DND-41 (cell line): ENCODE measurements at regions not wholly inside any gene's neighbourhood (a gene's known extent, or its start where the extent isn't known, plus 50 kb on each side); places are given as distances from the start of the nearest gene placed in this dataset.
"Not testable (repeated sequence)": the region's sequence is repeated elsewhere in the genome, so short reads cannot be mapped to it uniquely, and the experiment has no call there.

Experiments
- ATAC-seq: fragments of 200-7000 bp; cut with Tn5 transposase; 3 replicates; pipeline ENCODE4 v1.9.1; 2021; ENCODE audit warnings: low read depth; ENCODE audit not compliant: insufficient read depth
- DNase-seq: peaks from one replicate; pipeline ENCODE4 v3.0.0-alpha.2; 2020
- H2AFZ ChIP-seq: 2 replicates; pipeline ENCODE4 v1.6.0; 2012; ENCODE audit warnings: low read depth, low read length
- H3K27ac ChIP-seq: 2 replicates; pipeline ENCODE4 v1.5.1; 2012; ENCODE audit warnings: low read length, inconsistent platforms
- H3K27me3 ChIP-seq: fragments of 200-600 bp; sonication (generic); 2 replicates; pipeline ENCODE4 v1.6.0; 2012; ENCODE audit warnings: low read length, mild to moderate bottlenecking, inconsistent platforms; ENCODE audit not compliant: insufficient read depth, poor library complexity
- H3K36me3 ChIP-seq: 2 replicates; pipeline ENCODE4 v1.5.1; 2012; ENCODE audit warnings: low read length, inconsistent platforms; ENCODE audit not compliant: insufficient read depth
- H3K4me1 ChIP-seq: 2 replicates; pipeline ENCODE4 v1.5.1; 2012; ENCODE audit warnings: mild to moderate bottlenecking, low read length; ENCODE audit not compliant: insufficient read depth
- H3K4me2 ChIP-seq: 2 replicates; pipeline ENCODE4 v1.6.0; 2012; ENCODE audit warnings: mild to moderate bottlenecking, moderate library complexity, low read length, inconsistent platforms; ENCODE audit not compliant: insufficient read depth
- H3K4me3 ChIP-seq, 2 experiments: fragments of 200-600 bp in 1 of 2; shearing (Covaris generic) in 1 of 2; 2 replicates each; pipeline ENCODE4 v1.5.1; 2012 to 2016; ENCODE audit warnings: inconsistent platforms in 2 of 2, low read length in 2 of 2, mild to moderate bottlenecking in 2 of 2, low read depth in 1 of 2, moderate library complexity in 1 of 2
- H3K79me2 ChIP-seq: 2 replicates; pipeline ENCODE4 v1.6.0; 2012; ENCODE audit warnings: low read length, inconsistent platforms; ENCODE audit not compliant: insufficient read depth
- H3K9ac ChIP-seq: 2 replicates; pipeline ENCODE4 v1.6.0; 2012; ENCODE audit warnings: low read depth, mild to moderate bottlenecking, inconsistent platforms, low read length, moderate library complexity
- H3K9me3 ChIP-seq: 2 replicates; pipeline ENCODE4 v1.5.1; 2012; ENCODE audit warnings: low read length, moderate library complexity, mild to moderate bottlenecking, inconsistent platforms; ENCODE audit not compliant: insufficient read depth, severe bottlenecking
- H4K20me1 ChIP-seq: 2 replicates; pipeline ENCODE4 v1.6.0; 2012; ENCODE audit warnings: low read length; ENCODE audit not compliant: insufficient read depth
- CTCF ChIP-seq: IDR thresholded peaks from 2 replicates; pipeline ENCODE4 v1.5.1; 2012; ENCODE audit warnings: borderline replicate concordance, low read length, moderate library complexity, mild to moderate bottlenecking; ENCODE audit not compliant: poor library complexity, severe bottlenecking; ENCODE audit errors: extremely low read depth
- EZH2 ChIP-seq: IDR thresholded peaks from 3 replicates; pipeline ENCODE4 v1.6.1; 2012; ENCODE audit warnings: borderline replicate concordance, low read depth, mild to moderate bottlenecking, moderate library complexity, low read length, inconsistent platforms; ENCODE audit not compliant: severe bottlenecking

GRCh38 chr10:130974166-130974565 lies 337.4 kb downstream of the TCERG1L start:
- Histone ChIP-seq H3K27ac (no peak overlapping the region), H3K9me3 (no peaks in the 10 kb centered on the region)
- TF ChIP-seq CTCF (no peak), EZH2 (no peak)

GRCh38 chr10:130975351-130975750 lies 336.2 kb downstream of the TCERG1L start:
- not testable (repeated sequence) for DNase-seq, H3K4me3 ChIP-seq, H3K27me3 ChIP-seq, H4K20me1 ChIP-seq, H3K36me3 ChIP-seq, ATAC-seq, H3K4me2 ChIP-seq, H3K4me1 ChIP-seq, H2AFZ ChIP-seq, H3K27ac ChIP-seq, H3K9me3 ChIP-seq, H3K79me2 ChIP-seq, H3K9ac ChIP-seq

More at GRCh38 chr10:130974166-130974565, 337.4 kb downstream of the TCERG1L start:
- H3K4me2 ChIP-seq: no peak overlapping the region
- no peak overlapping the region for H3K4me3 ChIP-seq
- no peak for ATAC-seq
- H3K27me3 ChIP-seq: no peaks in the 10 kb centered on the region
- no peaks in the 10 kb centered on the region for H4K20me1 ChIP-seq
- no peaks in the 10 kb centered on the region for H3K4me1 ChIP-seq
- no peak overlapping the region for H2AFZ ChIP-seq
- H3K36me3 ChIP-seq: no peaks in the 10 kb centered on the region
- no peak for DNase-seq
- no peaks in the 10 kb centered on the region for H3K79me2 ChIP-seq
- H3K9ac ChIP-seq: no peak overlapping the region

GRCh38 chr10:130982802-130983201 lies 328.7 kb downstream of the TCERG1L start:
- Histone ChIP-seq H2AFZ (no peak overlapping the region), H3K36me3 (no peaks in the 10 kb centered on the region), H3K4me3 (no peak overlapping the region), H3K79me2 (no peaks in the 10 kb centered on the region), H3K4me1 (no peaks in the 10 kb centered on the region), H4K20me1 (no peaks in the 10 kb centered on the region), H3K27ac (no peak overlapping the region), H3K9me3 (no peaks in the 10 kb centered on the region), H3K27me3 (no peaks in the 10 kb centered on the region), H3K9ac (no peak overlapping the region), H3K4me2 (no peak overlapping the region)
- TF ChIP-seq CTCF: no peak
- no peak for TF ChIP-seq EZH2
- DNase-seq (no peak), ATAC-seq (no peak)

- Histone ChIP-seq H3K27ac (no peak overlapping the region), H3K4me1 (no peaks in the 10 kb centered on the region), H2AFZ (no peak overlapping the region), H4K20me1 (no peaks in the 10 kb centered on the region), H3K9me3 (no peaks in the 10 kb centered on the region), H3K4me3 (no peak overlapping the region), H3K9ac (no peak overlapping the region), H3K4me2 (no peak overlapping the region), H3K27me3 (no peaks in the 10 kb centered on the region), H3K79me2 (no peaks in the 10 kb centered on the region), H3K36me3 (no peaks in the 10 kb centered on the region)
- ATAC-seq (no peak), DNase-seq (no peak)
- TF ChIP-seq EZH2: no peak
- TF ChIP-seq CTCF: no peak
Observed at GRCh38 chr10:130983749-130984148, 327.8 kb downstream of the TCERG1L start.
